Mucosa of rectum (tissue), 2 donors: ENCODE measurements at regions not wholly inside any gene's neighbourhood (a gene's known extent, or its start where the extent isn't known, plus 50 kb on each side); places are given as distances from the start of the nearest gene placed in this dataset.
"Not testable (repeated sequence)": the region's sequence is repeated elsewhere in the genome, so short reads cannot be mapped to it uniquely, and the experiment has no call there.

Experiments
- H3K27ac ChIP-seq, 2 donors: one replicate each; pipeline ENCODE4 v1.7.0; 2013; ENCODE audit warnings: inconsistent platforms in 2 of 2, low read depth in 2 of 2, low read length in 2 of 2
- H3K27me3 ChIP-seq, 2 donors: one replicate each; pipeline ENCODE4 v1.7.0; 2013; ENCODE audit warnings: low read length in 2 of 2; ENCODE audit not compliant: control insufficient read depth in 2 of 2, insufficient read depth in 2 of 2
- H3K36me3 ChIP-seq, 2 donors: one replicate each; pipeline ENCODE4 v1.7.0; 2013; ENCODE audit warnings: low read length in 2 of 2; ENCODE audit not compliant: control insufficient read depth in 2 of 2, insufficient read depth in 2 of 2
- H3K4me1 ChIP-seq, 2 donors: one replicate each; pipeline ENCODE4 v1.7.0; 2013; ENCODE audit warnings: low read length in 2 of 2, mild to moderate bottlenecking in 1 of 2; ENCODE audit not compliant: control insufficient read depth in 2 of 2, insufficient read depth in 2 of 2
- H3K4me3 ChIP-seq, 2 donors: one replicate each; pipeline ENCODE4 v1.7.0; 2013; ENCODE audit warnings: low read length in 2 of 2
- H3K9ac ChIP-seq, 2 donors: one replicate each; pipeline ENCODE4 v1.7.0; 2013; ENCODE audit warnings: low read length in 2 of 2, low read depth in 1 of 2, mild to moderate bottlenecking in 1 of 2
- H3K9me3 ChIP-seq, 2 donors: one replicate each; pipeline ENCODE4 v1.7.0; 2013; ENCODE audit warnings: low read length in 2 of 2; ENCODE audit not compliant: control insufficient read depth in 2 of 2
- donor health status: healthy.
- donor health status: Normal muscosa, but diverticular disease.

GRCh38 chr6:27826612-27826985 lies 85.6 kb downstream of the OR2B2 start:
- H3K27me3 ChIP-seq, H3K9me3 ChIP-seq, H3K4me1 ChIP-seq, H3K9ac ChIP-seq, H3K36me3 ChIP-seq, H3K4me3 ChIP-seq, H3K27ac ChIP-seq: not testable (repeated sequence)

GRCh38 chr6:27825848-27826611 lies 86.2 kb downstream of the OR2B2 start:
- H3K4me1 ChIP-seq, H3K27me3 ChIP-seq, H3K9ac ChIP-seq, H3K36me3 ChIP-seq, H3K4me3 ChIP-seq, H3K9me3 ChIP-seq, H3K27ac ChIP-seq: not testable (repeated sequence)

- no peaks in the 10 kb centered on the region for H3K9me3 ChIP-seq
- peak overlapping the region; percentile 75 to 86 for H3K4me3 ChIP-seq
- no peaks in the 10 kb centered on the region for H3K27me3 ChIP-seq
- H3K36me3 ChIP-seq: no peaks in the 10 kb centered on the region
- H3K9ac ChIP-seq: peak overlapping the region; percentile 77 to 99
- H3K27ac ChIP-seq: peak overlapping the region; percentile 86 to 95
- H3K4me1 ChIP-seq: no peaks in the 10 kb centered on the region
Observed at GRCh38 chr6:27825025-27825793, 87.0 kb downstream of the OR2B2 start.

GRCh38 chr6:27824211-27825024 lies 87.8 kb downstream of the OR2B2 start:
- H3K9me3 ChIP-seq, H3K27me3 ChIP-seq, H3K4me1 ChIP-seq, H3K36me3 ChIP-seq: not testable (repeated sequence)
- H3K27ac ChIP-seq: peak overlapping the region; percentile 86 to 95
- peak overlapping the region; percentile 75 to 86 for H3K4me3 ChIP-seq
- H3K9ac ChIP-seq: peak overlapping the region; percentile 77 to 99

- not testable (repeated sequence) for H3K36me3 ChIP-seq, H3K4me1 ChIP-seq, H3K27me3 ChIP-seq, H3K9me3 ChIP-seq
- Histone ChIP-seq H3K9ac (peak overlapping the region; percentile 36 to 58), H3K4me3 (peak overlapping the region; percentile 59 to 77), H3K27ac (peak overlapping the region; percentile 85 to 95)
Observed at GRCh38 chr6:27823714-27824210, 88.4 kb downstream of the OR2B2 start.

GRCh38 chr6:27816906-27817305 lies 95.3 kb downstream of the OR2B2 start:
- Histone ChIP-seq H3K9me3 (no peaks in the 10 kb centered on the region), H3K4me3 (no peak overlapping the region), H3K9ac (no peak overlapping the region), H3K27me3 (no peaks in the 10 kb centered on the region), H3K36me3 (no peaks in the 10 kb centered on the region), H3K27ac (no peak overlapping the region), H3K4me1 (peaks cover 3 to 6% of the 10 kb centered on the region in 2 donors)

GRCh38 chr6:27814665-27815424 lies 97.4 kb downstream of the OR2B2 start:
- Histone ChIP-seq H3K9ac (peak overlapping the region; percentile 56 to 61), H3K36me3 (no peaks in the 10 kb centered on the region), H3K4me3 (peak overlapping the region; percentile 70 to 88), H3K27ac (peak overlapping the region; percentile 67 to 87), H3K9me3 (no peaks in the 10 kb centered on the region), H3K27me3 (no peaks in the 10 kb centered on the region), H3K4me1 (peaks cover 9 to 14% of the 10 kb centered on the region in 2 donors)

- peak overlapping the region; percentile 67 to 83 for H3K27ac ChIP-seq
- peak overlapping the region; percentile 41 to 52 for H3K9ac ChIP-seq
- peak overlapping the region; percentile 70 to 88 for H3K4me3 ChIP-seq
- not testable (repeated sequence) for H3K36me3 ChIP-seq, H3K9me3 ChIP-seq, H3K27me3 ChIP-seq
- H3K4me1 ChIP-seq: peaks cover 9 to 14% of the 10 kb centered on the region in 2 donors
Observed at GRCh38 chr6:27814415-27814664, 97.9 kb downstream of the OR2B2 start.

- H3K36me3 ChIP-seq: no peaks in the 10 kb centered on the region
- peaks cover 15 to 21% of the 10 kb centered on the region in 2 donors for H3K4me1 ChIP-seq
- H3K27me3 ChIP-seq: no peaks in the 10 kb centered on the region
- H3K9ac ChIP-seq: no peak overlapping the region
- H3K9me3 ChIP-seq: no peaks in the 10 kb centered on the region
- no peak overlapping the region for H3K27ac ChIP-seq
- H3K4me3 ChIP-seq: no peak overlapping the region
Observed at GRCh38 chr6:27812805-27813492, 99.2 kb downstream of the OR2B2 start.
